GM23338 (cell line): ENCODE measurements at regions not wholly inside any gene's neighbourhood (a gene's known extent, or its start where the extent isn't known, plus 50 kb on each side); places are given as distances from the start of the nearest gene placed in this dataset.

ENCODE experiments used
- ATAC-seq: fragments of 200-7000 bp; cut with Tn5 transposase; 3 replicates; pipeline ENCODE4 v1.9.1; 2020
- DNase-seq: peaks from one replicate; pipeline ENCODE4 v3.0.0-alpha.2; 2015; ENCODE audit warnings: low spot score
- H2AFZ ChIP-seq: fragments of 200-600 bp; sonication (generic); 2 replicates; pipeline ENCODE4 v1.8.0; 2016; ENCODE audit warnings: antibody characterized with exemption, mild to moderate bottlenecking, moderate library complexity
- H3F3A ChIP-seq: fragments of 200-600 bp; sonication (generic); replicated peaks from 2 replicates; pipeline ENCODE4 v1.8.0; 2017; ENCODE audit warnings: antibody characterized with exemption, mixed run types, low read depth
- H3K27ac ChIP-seq: fragments of 200-600 bp; sonication (generic); 2 replicates; pipeline ENCODE4 v1.6.1; 2016; ENCODE audit warnings: low read depth
- H3K27me3 ChIP-seq: fragments of 200-600 bp; sonication (generic); 2 replicates; pipeline ENCODE4 v1.8.0; 2016; ENCODE audit warnings: mild to moderate bottlenecking, mixed run types, moderate library complexity; ENCODE audit not compliant: insufficient read depth
- H3K36me3 ChIP-seq: fragments of 200-600 bp; sonication (generic); 2 replicates; pipeline ENCODE4 v1.8.0; 2016; ENCODE audit warnings: mild to moderate bottlenecking; ENCODE audit not compliant: insufficient read depth
- H3K4me1 ChIP-seq: fragments of 200-600 bp; sonication (generic); 2 replicates; pipeline ENCODE4 v1.8.0; 2016; ENCODE audit warnings: mild to moderate bottlenecking, moderate library complexity; ENCODE audit not compliant: insufficient read depth
- H3K4me2 ChIP-seq: fragments of 200-600 bp; sonication (generic); 2 replicates; pipeline ENCODE4 v1.7.1; 2017; ENCODE audit warnings: mixed run types
- H3K4me3 ChIP-seq: fragments of 200-600 bp; sonication (generic); 2 replicates; pipeline ENCODE4 v1.6.1; 2016; ENCODE audit warnings: mixed run types
- H3K79me2 ChIP-seq: fragments of 200-600 bp; sonication (generic); replicated peaks from 2 replicates; pipeline ENCODE4 v1.8.0; 2017; ENCODE audit warnings: mild to moderate bottlenecking; ENCODE audit not compliant: insufficient read depth
- H3K9me2 ChIP-seq: fragments of 200-600 bp; sonication (generic); 2 replicates; pipeline ENCODE4 v1.8.0; 2017; ENCODE audit not compliant: insufficient read depth
- H4K20me1 ChIP-seq: fragments of 200-600 bp; sonication (generic); replicated peaks from 2 replicates; pipeline ENCODE4 v1.8.0; 2017; ENCODE audit warnings: mild to moderate bottlenecking; ENCODE audit not compliant: insufficient read depth
- H3K27ac Mint-ChIP-seq: 2 replicates; pipeline ENCODE4 v1.8.0; 2020; ENCODE audit warnings: inconsistent platforms, mild to moderate bottlenecking, moderate library complexity, mixed read lengths
- H3K27me3 Mint-ChIP-seq: 3 replicates; pipeline ENCODE4 v1.8.0; 2022; ENCODE audit warnings: low read depth, mild to moderate bottlenecking, moderate library complexity, mixed read lengths, inconsistent platforms; ENCODE audit not compliant: insufficient read depth, poor library complexity
- H3K36me3 Mint-ChIP-seq: 3 replicates; pipeline ENCODE4 v1.8.0; 2021; ENCODE audit warnings: low read depth, mild to moderate bottlenecking, inconsistent platforms, moderate library complexity, mixed read lengths
- H3K4me1 Mint-ChIP-seq: 3 replicates; pipeline ENCODE4 v1.8.0; 2020; ENCODE audit warnings: mild to moderate bottlenecking, inconsistent platforms, mixed read lengths
- H3K4me3 Mint-ChIP-seq: 3 replicates; pipeline ENCODE4 v1.8.0; 2021; ENCODE audit warnings: moderate library complexity, mild to moderate bottlenecking, inconsistent platforms, mixed read lengths
- H3K9me3 Mint-ChIP-seq: 3 replicates; pipeline ENCODE4 v1.8.0; 2020; ENCODE audit warnings: moderate library complexity, mild to moderate bottlenecking, inconsistent platforms, mixed read lengths
- CREB1 ChIP-seq: fragments of 250-450 bp; sonication (Bioruptor Pico); IDR thresholded peaks from 2 replicates; pipeline ENCODE4 v1.5.0; 2020; ENCODE audit warnings: low read depth, mild to moderate bottlenecking, moderate library complexity
- CTCF ChIP-seq, 2 experiments: fragments of 200-600 bp in 1 of 2; sonication (generic) in 1 of 2; conservative IDR thresholded peaks; 2 replicates each; pipeline versions ENCODE4 v1.5.1 to v1.6.1; 2016 to 2017; ENCODE audit warnings: antibody characterized with exemption in 2 of 2, low read depth in 2 of 2, mild to moderate bottlenecking in 2 of 2, moderate library complexity in 1 of 2
- ETS1 ChIP-seq: IDR thresholded peaks from 2 replicates; pipeline ENCODE4 v1.6.1; 2016; ENCODE audit warnings: antibody characterized with exemption
- REST ChIP-seq: IDR thresholded peaks from one replicate; pipeline ENCODE4 v1.6.1; 2018; ENCODE audit warnings: antibody characterized with exemption; ENCODE audit not compliant: unreplicated experiment
- STAT1 ChIP-seq: IDR thresholded peaks from one replicate; pipeline ENCODE4 v1.6.1; 2016; ENCODE audit warnings: antibody characterized with exemption; ENCODE audit not compliant: unreplicated experiment
- ZNF114 ChIP-seq: fragments of 250-450 bp; sonication (Bioruptor Pico); IDR thresholded peaks from 2 replicates; pipeline ENCODE4 v1.5.0; 2020; ENCODE audit warnings: mild to moderate bottlenecking, moderate library complexity

- TF ChIP-seq STAT1 = no peak
- no peak for TF ChIP-seq ZNF114 (CRISPR knock-in tag)
Measured at GRCh38 chr16:49116873-49117272, 164.8 kb downstream of the CBLN1 start.

GRCh38 chr16:49115956-49116355, 165.7 kb downstream of the CBLN1 start:
- Mint-ChIP-seq H3K36me3 (no peaks in the 10 kb centered on the region), H3K9me3 (no peaks in the 10 kb centered on the region; the same call in 2 of the 3 replicates), H3K4me3 (no peak overlapping the region), H3K27me3 (no peaks in the 10 kb centered on the region), H3K4me1 (peaks cover 15% of the 10 kb centered on the region), H3K27ac (no peak overlapping the region)
- no peaks in the 10 kb centered on the region for H3F3A ChIP-seq
- no peak overlapping the region for H3K27ac ChIP-seq
- H2AFZ ChIP-seq = no peak overlapping the region
- ATAC-seq (no peak), DNase-seq (no peak)
- H3K4me3 ChIP-seq = no peak overlapping the region
- no peaks in the 10 kb centered on the region for H3K79me2 ChIP-seq
- TF ChIP-seq CREB1 (CRISPR knock-in tag) = no peak
- H3K4me2 ChIP-seq = no peak overlapping the region
- H4K20me1 ChIP-seq = no peaks in the 10 kb centered on the region
- H3K9me2 ChIP-seq = peaks cover 11% of the 10 kb centered on the region; the same call in 1 of the 2 replicates
- H3K4me1 ChIP-seq = no peaks in the 10 kb centered on the region
- no peaks in the 10 kb centered on the region for H3K27me3 ChIP-seq
- no peaks in the 10 kb centered on the region for H3K36me3 ChIP-seq

More at GRCh38 chr16:49116873-49117272, 164.8 kb downstream of the CBLN1 start:
- Histone ChIP-seq H3F3A (no peaks in the 10 kb centered on the region), H3K79me2 (no peaks in the 10 kb centered on the region), H3K9me2 (peaks cover 11% of the 10 kb centered on the region; the same call in 1 of the 2 replicates), H3K4me1 (no peaks in the 10 kb centered on the region), H4K20me1 (no peaks in the 10 kb centered on the region), H3K4me3 (no peak overlapping the region), H3K27ac (no peak overlapping the region), H3K27me3 (no peaks in the 10 kb centered on the region), H3K4me2 (no peak overlapping the region), H3K36me3 (no peaks in the 10 kb centered on the region), H2AFZ (no peak overlapping the region)
- ATAC-seq (no peak), DNase-seq (no peak)
- Mint-ChIP-seq H3K27ac (peak overlapping the region; percentile 47; the same call in 1 of the 2 replicates), H3K27me3 (no peaks in the 10 kb centered on the region), H3K36me3 (no peaks in the 10 kb centered on the region), H3K9me3 (no peaks in the 10 kb centered on the region; the same call in 2 of the 3 replicates), H3K4me3 (no peak overlapping the region), H3K4me1 (peaks cover 15% of the 10 kb centered on the region)

- Histone ChIP-seq H3K27ac (no peak overlapping the region), H3F3A (no peaks in the 10 kb centered on the region), H2AFZ (no peak overlapping the region), H3K4me1 (no peaks in the 10 kb centered on the region), H4K20me1 (no peaks in the 10 kb centered on the region), H3K79me2 (no peaks in the 10 kb centered on the region), H3K9me2 (0 out of 2 replicates have a peak, but pooled peaks cover 4% of the 10 kb centered on the region), H3K4me2 (no peak overlapping the region), H3K27me3 (no peaks in the 10 kb centered on the region), H3K36me3 (no peaks in the 10 kb centered on the region), H3K4me3 (no peak overlapping the region)
- no peak overlapping the region for H3K4me3 Mint-ChIP-seq
- no peak overlapping the region for H3K27ac Mint-ChIP-seq
- no peaks in the 10 kb centered on the region for H3K36me3 Mint-ChIP-seq
- DNase-seq = no peak
- ATAC-seq = no peak
- no peaks in the 10 kb centered on the region for H3K27me3 Mint-ChIP-seq
- H3K4me1 Mint-ChIP-seq = peaks cover 15% of the 10 kb centered on the region
- H3K9me3 Mint-ChIP-seq = no peaks in the 10 kb centered on the region; the same call in 2 of the 3 replicates
- TF ChIP-seq CTCF (conservative IDR thresholded peaks at IDR 0.05; ENCODE audit: low read depth in 2 of 2) (no peak), ETS1 (no peak), ZNF114 (CRISPR knock-in tag) (no peak), REST (no peak), STAT1 (no peak)
Measured at GRCh38 chr16:49112754-49113153, 168.9 kb downstream of the CBLN1 start.
